Endothelial cell (in vitro differentiated cells): ENCODE measurements at regions not wholly inside any gene's neighbourhood (a gene's known extent, or its start where the extent isn't known, plus 50 kb on each side); places are given as distances from the start of the nearest gene placed in this dataset.

Experiments used
- DNase-seq: peaks from one replicate; pipeline ENCODE4 v3.0.0; 2021; ENCODE audit warnings: low spot score
- H3K27ac Mint-ChIP-seq: one replicate; pipeline ENCODE4 v1.8.0; 2021; ENCODE audit warnings: mixed read lengths, inconsistent platforms; ENCODE audit not compliant: unreplicated experiment
- H3K27me3 Mint-ChIP-seq: one replicate; pipeline ENCODE4 v1.8.0; 2021; ENCODE audit warnings: mild to moderate bottlenecking, moderate library complexity, mixed read lengths, inconsistent platforms; ENCODE audit not compliant: unreplicated experiment
- H3K36me3 Mint-ChIP-seq: one replicate; pipeline ENCODE4 v1.8.0; 2021; ENCODE audit warnings: mild to moderate bottlenecking, low read depth, mixed read lengths, inconsistent platforms; ENCODE audit not compliant: unreplicated experiment
- H3K4me1 Mint-ChIP-seq: one replicate; pipeline ENCODE4 v1.8.0; 2021; ENCODE audit warnings: mild to moderate bottlenecking, mixed read lengths, inconsistent platforms; ENCODE audit not compliant: unreplicated experiment
- H3K4me3 Mint-ChIP-seq: one replicate; pipeline ENCODE4 v1.8.0; 2021; ENCODE audit warnings: mild to moderate bottlenecking, mixed read lengths, inconsistent platforms; ENCODE audit not compliant: unreplicated experiment
- H3K9me3 Mint-ChIP-seq: one replicate; pipeline ENCODE4 v1.8.0; 2021; ENCODE audit warnings: mixed read lengths, inconsistent platforms; ENCODE audit not compliant: unreplicated experiment
- TF ChIP-seq, protein P1 (sequence below): fragments of 200-600 bp; sonication (generic); IDR thresholded peaks from one replicate; pipeline ENCODE4 v1.5.0; 2021; ENCODE audit warnings: antibody characterized with exemption; ENCODE audit not compliant: unreplicated experiment

- H3K27me3 Mint-ChIP-seq = peaks cover 1% of the 10 kb centered on the region
- H3K4me3 Mint-ChIP-seq = no peak overlapping the region
- TF ChIP-seq, protein P1, sequence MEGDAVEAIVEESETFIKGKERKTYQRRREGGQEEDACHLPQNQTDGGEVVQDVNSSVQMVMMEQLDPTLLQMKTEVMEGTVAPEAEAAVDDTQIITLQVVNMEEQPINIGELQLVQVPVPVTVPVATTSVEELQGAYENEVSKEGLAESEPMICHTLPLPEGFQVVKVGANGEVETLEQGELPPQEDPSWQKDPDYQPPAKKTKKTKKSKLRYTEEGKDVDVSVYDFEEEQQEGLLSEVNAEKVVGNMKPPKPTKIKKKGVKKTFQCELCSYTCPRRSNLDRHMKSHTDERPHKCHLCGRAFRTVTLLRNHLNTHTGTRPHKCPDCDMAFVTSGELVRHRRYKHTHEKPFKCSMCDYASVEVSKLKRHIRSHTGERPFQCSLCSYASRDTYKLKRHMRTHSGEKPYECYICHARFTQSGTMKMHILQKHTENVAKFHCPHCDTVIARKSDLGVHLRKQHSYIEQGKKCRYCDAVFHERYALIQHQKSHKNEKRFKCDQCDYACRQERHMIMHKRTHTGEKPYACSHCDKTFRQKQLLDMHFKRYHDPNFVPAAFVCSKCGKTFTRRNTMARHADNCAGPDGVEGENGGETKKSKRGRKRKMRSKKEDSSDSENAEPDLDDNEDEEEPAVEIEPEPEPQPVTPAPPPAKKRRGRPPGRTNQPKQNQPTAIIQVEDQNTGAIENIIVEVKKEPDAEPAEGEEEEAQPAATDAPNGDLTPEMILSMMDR = no peak
- peaks cover 17% of the 10 kb centered on the region for H3K9me3 Mint-ChIP-seq
- H3K4me1 Mint-ChIP-seq = no peaks in the 10 kb centered on the region
- no peak overlapping the region for H3K27ac Mint-ChIP-seq
- DNase-seq = no peak
- H3K36me3 Mint-ChIP-seq = peaks cover 3% of the 10 kb centered on the region
Measured at GRCh38 chr12:126581655-126582054, 1516.4 kb downstream of the AACS start.

DNA sequence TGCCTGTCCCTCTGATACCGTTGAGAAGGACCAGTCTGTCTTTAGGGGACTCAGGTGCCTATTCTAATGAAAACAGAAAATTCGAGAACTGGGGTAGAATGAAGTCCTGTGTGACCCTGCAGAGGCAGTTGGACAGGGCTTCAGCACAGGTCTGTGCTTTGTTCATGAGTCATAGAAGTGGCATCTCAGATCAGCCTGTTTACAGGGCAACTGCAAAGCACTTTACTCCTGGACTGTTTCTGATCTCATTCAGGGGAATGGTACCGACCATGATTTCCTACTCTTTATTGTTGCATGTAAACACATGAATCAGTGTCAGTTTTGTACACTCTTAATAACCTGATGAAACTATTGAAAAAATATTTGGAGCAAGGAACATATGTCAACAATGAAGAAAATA, 1517.0 kb downstream of the AACS start:
- H3K27me3 Mint-ChIP-seq = peaks cover 1% of the 10 kb centered on the region
- no peak overlapping the region for H3K4me3 Mint-ChIP-seq
- peaks cover 16% of the 10 kb centered on the region for H3K9me3 Mint-ChIP-seq
- no peak overlapping the region for H3K27ac Mint-ChIP-seq
- TF ChIP-seq, protein P1 = no peak
- H3K36me3 Mint-ChIP-seq = no peaks in the 10 kb centered on the region
- no peak for DNase-seq
- no peaks in the 10 kb centered on the region for H3K4me1 Mint-ChIP-seq

GRCh38 chr12:126588586-126589249, 1523.5 kb downstream of the AACS start:
- no peaks in the 10 kb centered on the region for H3K36me3 Mint-ChIP-seq
- no peak for DNase-seq

GRCh38 chr12:126591533-126591932, 1526.3 kb downstream of the AACS start:
- H3K4me1 Mint-ChIP-seq = no peaks in the 10 kb centered on the region
- TF ChIP-seq, protein P1 = no peak
- DNase-seq = no peak
- H3K27ac Mint-ChIP-seq = no peak overlapping the region
- H3K27me3 Mint-ChIP-seq = peaks cover 1% of the 10 kb centered on the region
- H3K4me3 Mint-ChIP-seq = no peak overlapping the region
- peaks cover 41% of the 10 kb centered on the region for H3K9me3 Mint-ChIP-seq
- H3K36me3 Mint-ChIP-seq = no peaks in the 10 kb centered on the region

More at GRCh38 chr12:126588586-126589249, 1523.5 kb downstream of the AACS start:
- Mint-ChIP-seq H3K27ac (no peak overlapping the region), H3K27me3 (peaks cover 1% of the 10 kb centered on the region), H3K4me1 (no peaks in the 10 kb centered on the region), H3K9me3 (peaks cover 35% of the 10 kb centered on the region), H3K4me3 (no peak overlapping the region)
- TF ChIP-seq, protein P1 = no peak
